GM19372 (cell line): ENCODE measurements at regions not wholly inside any gene's neighbourhood (a gene's known extent, or its start where the extent isn't known, plus 50 kb on each side); places are given as distances from the start of the nearest gene placed in this dataset.

Source experiments
- ATAC-seq: cut with Tn5 transposase; IDR thresholded peaks from one replicate; pipeline ENCODE4 v1.9.1; 2021; ENCODE audit warnings: mild to moderate bottlenecking, low read depth, moderate library complexity; ENCODE audit not compliant: unreplicated experiment

DNA sequence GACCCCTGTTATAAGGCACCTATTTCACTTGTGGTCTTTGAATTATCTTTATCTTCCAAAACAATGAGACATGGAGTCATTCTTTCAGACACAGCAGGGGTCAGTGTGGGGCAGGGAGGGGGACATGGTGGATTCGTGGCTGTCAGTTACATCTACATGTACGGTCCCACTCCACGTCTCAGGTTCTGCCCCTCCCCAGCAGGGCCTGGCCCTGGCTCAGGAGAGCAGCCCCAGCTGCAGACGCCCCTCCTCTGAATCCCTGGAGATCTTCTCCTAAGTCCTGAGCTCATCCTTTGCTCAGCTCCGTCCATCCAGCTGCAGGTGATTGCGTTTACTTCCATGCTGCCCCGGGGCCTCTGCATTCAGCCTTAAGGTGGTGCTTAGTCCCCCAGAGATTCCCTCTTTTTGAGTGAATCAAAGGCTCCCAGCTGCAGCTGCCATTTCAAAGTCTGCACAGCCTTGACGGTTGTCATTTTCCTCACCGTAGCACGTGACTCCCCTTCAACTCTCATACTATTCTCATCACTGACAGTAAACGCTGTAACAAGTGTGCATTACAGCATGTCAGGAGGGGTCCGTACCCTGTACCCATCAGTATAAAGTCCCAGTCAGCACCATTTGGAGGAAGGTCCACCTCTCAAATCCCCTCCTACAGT is 113.4 kb upstream of the TCERG1L start:
- ATAC-seq, result no peak

DNA sequence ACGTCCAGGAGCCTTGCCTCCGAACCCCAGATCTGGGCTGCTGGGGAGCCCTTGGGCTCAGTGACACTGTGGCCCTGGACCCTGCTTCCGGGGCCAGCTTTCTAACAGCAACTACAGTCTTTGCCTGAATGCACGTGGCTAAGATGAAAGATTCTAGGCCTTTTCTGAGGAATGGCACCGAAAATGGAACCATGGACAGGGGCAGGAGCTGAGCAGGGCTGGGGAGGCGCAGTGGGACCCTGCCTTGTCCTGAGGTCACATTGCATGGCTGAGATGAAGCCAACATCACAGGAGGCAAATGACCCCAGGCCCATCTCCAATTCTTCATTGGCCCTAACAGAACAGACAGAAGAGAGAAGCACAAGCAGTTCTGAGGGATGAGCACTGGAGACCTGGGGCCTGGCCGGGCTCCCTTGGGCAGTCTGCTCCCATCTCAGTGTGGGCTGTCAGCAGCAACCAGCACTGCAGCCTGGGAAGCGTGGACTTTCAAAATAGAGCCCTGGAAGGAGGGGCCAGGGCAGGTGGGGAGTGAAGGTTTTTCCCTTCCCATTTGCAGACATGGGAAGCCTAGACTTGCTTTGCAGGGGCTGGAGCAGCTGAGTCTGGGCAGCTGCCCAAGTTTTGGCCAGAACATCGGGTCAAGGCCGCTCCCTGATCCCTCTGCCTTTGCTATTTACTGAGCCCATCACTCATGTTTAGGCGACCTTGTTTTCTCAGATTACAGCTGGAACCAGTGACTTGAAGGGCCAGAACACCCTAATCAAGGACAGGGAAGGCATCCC is 114.4 kb upstream of the TCERG1L start:
- ATAC-seq, result no peak

- no peak for ATAC-seq
Measured at GRCh38 chr10:131426534-131426898, 115.0 kb upstream of the TCERG1L start.

DNA sequence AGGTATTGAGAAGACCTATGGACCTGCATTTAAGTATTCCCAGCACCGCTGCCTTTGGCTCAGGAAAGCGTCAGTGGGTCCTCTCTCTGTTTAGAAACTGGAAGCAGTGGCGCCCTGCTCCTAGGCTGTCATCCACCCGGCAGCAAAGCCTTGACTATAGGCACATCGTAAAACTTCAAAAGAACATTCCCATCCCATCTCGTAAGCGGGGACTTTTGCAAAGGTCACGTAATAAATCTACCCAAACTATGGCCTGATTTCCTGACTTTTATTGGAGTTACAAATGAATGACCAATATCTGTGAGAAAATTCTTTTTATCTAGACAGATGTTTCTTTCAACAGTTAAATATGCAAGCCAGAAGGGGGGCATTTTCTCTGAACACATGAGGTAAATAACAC is 115.8 kb upstream of the TCERG1L start:
- no peak for ATAC-seq

DNA sequence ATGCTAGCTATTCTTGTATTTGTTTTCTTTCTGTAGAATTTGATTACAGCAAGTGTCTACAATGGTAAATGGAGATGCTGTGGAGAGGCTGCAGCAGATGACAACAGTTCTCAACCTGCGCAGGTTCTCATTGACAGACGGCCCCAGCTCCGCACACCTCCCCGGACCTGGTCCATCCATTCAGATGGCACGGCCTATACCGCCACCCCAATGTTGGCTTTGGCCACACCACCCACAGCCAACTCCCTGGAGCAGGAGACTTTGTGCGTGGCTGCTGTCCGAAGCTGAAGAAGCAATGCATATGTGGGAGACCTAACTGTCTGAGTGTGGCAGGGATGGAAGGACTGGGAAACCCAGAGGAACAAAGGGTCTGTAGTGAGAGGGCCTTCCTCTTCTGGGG is 116.4 kb upstream of the TCERG1L start:
- no peak for ATAC-seq

DNA sequence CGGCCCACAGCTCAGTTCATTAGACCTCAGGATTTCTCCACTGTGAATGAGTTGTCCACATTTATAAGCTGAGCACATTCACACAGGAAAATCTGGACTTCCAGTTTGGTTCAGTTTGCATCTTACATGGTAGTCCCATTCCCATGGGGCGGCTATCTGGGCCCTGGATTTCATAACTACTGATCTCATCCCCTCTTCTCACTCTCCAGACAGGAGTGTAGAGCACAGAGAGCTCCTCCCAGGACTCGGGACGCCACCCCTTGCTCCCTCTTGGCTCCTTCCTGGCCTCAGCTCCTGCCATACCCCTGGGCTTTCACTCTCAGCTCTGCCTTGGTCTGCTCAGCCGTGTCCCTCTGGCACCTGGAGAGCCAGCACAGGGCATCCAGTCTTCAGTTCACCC is 117.6 kb upstream of the TCERG1L start:
- ATAC-seq, result no peak

DNA sequence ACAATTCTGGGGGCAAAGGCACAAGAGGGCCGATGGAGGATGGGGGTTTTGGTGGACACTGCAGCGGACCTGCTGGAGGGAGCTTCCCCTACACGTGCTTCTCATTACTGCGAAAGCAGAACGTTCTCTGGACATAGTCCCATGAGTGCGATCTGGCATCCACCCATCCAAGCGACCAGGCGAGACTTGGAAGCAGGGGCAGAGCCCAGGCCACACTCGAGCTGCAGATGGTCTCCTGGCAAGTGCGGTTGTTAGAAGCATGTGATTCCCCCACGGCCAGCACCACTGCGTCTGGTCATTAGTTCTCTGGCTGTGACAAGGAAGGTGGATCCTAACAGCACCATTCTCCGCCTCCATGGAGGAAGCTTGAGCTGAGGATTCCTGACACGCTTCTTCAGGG is 118.4 kb upstream of the TCERG1L start:
- ATAC-seq, result no peak

- ATAC-seq, result no peak
Measured at GRCh38 chr10:131430716-131431412, 119.3 kb upstream of the TCERG1L start.

- no peak for ATAC-seq
Measured at GRCh38 chr10:131431533-131431932, 120.0 kb upstream of the TCERG1L start.

DNA sequence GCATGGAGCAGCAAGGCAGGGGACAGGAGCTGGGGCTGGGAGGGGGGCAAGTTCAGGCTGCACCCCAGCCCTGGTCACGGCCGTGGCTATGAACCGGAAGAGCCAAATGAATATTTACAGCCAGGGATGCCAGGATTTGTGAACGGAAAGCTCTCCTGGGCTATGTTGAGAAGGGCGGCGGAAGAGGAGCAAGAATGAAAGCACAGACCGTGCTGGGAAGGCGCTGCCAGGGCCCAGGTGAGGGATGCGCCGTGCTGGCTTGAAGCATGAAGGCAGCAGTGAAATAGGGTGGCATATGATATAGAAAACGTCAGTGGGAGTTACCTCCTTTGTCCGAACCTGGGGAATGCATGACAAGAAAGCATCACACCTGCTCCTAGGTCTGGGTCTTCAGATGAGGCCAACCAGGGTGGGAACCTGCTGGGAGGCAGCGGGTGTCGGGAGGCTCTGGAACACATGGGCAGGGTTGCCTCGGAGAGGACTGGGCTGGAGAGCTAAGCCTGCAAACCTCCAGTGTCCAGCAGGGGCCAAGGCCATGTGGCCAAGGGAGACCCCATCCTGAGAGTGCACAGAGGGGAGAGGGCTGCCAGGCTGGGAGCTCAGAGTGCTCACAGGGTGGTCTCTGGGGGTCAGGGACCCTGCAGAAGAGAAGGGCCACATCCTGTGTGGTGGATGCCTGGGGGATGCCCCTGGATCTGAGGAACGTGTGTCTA is 120.6 kb upstream of the TCERG1L start:
- no peak for ATAC-seq

DNA sequence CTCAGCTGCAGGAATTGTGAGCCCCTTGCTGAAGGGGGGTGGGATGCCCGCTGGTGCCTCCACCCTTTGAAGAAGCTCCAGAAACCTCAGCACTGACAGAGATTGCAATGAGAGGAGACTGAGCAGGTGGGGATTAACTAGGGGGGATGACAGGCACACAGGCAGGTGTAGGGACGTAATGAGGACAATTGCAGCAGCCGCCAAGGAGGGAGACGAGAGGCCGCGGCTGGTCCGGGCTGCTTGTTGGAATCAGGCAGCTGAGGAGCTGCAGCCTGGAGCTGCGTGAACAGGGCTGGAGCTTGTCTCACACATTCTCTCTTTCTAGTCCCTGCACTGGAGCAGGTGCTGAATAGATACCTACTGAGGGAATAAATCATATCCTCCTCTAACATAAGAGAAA is 122.0 kb upstream of the TCERG1L start:
- no peak for ATAC-seq

DNA sequence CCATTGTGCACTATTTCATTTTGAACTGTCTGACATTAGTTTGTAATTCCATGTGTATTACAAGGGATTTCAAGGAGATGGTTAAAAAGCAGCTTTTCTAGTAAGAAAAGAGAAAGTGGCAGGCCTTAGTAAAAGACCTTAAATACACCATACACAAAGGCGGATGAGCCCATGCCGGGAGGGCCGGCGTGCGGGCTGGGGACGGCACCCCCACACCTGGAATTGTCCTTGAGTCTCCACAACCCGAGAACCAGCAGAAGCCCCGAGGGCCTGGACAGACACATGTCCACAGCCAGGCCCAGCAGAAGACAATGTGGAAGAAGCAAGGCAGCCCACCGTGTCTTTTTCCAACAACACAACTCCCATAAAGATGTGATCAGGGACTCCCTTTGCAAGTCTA is 123.7 kb upstream of the TCERG1L start:
- ATAC-seq, result no peak

- no peak for ATAC-seq
Measured at GRCh38 chr10:131435760-131436457, 124.4 kb upstream of the TCERG1L start.

DNA sequence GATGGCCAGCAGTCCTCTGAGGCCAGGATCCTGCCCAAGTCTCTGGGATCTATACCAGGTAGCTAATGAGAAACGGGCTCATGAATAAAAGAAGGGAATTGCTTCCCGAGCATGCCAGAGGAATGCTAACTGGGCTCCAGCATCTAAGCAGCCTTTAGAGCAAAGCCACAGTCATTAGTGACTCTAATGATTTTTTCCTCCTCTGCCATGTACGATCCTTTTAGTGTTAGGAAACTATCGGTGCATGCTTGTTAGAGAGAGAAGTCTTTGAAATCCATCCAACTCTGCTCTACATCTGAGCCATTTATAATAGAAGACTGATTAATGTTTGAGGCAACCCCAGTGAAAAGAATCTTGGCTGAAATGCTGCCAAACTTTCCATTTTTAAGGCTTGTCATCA is 124.9 kb upstream of the TCERG1L start:
- ATAC-seq, result no peak

DNA sequence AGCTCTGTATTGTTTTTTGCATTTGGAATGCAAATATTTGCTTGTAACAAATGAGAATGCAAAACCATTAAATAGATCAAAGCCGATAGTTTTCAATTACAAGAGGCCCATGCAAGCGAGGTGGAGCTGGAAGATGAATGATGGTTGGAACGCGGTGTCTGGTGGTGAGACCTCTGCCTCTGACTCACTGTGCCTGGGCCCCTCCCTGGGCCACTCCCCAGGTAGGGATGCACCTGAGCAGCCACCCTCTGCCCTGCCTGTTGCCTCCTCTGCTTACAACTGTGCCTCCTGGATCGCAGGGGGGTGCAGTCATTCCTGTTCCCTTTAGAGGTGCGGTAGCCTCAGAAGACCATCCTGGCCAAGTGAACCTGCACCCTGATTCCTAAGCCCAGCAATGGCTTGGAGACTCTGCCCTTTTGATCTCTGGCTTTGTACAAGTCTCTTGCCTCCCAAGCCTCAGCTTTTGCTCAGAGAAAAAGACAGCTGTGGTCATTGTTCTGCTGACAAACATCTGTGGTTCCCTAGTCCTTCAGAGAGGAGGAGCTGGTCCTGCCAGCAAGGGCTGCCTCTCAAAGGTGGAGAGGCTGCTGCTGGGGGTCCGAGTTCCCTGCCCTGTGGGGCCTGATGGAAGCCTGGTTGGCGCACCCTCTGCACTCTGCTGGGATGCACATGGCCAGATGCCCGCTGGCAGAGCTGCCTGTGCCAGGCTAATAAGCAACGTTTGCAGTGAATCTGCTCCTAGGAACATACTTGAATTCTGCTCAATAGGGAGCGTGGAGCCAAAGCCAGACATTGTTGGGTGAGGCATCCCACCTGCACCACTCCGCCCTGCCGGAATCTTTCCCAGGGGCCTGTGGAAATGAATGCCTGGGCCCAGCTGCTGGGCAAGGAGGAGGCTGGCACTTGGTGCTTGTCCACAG is 126.3 kb upstream of the TCERG1L start:
- no peak for ATAC-seq

DNA sequence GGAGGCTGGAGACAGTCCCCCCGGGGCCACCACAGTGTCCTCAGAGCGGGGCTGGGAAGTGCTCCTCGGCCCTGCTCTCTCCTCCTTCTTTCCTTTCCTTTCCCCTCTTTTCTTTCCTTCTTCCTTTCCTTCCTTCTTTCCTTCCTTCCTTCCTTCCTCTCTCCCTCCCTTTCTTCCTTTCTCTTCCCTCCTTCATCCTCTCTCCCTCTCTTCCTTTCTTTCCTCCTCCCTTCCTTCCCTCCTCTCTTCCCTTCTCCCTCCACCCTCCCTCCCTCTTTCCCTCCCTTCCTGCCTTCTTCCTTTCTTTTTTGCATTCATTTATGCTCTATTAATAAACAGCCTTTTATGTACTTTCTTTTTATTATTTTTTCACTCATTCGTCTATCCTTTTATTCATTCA is 127.1 kb upstream of the TCERG1L start:
- no peak for ATAC-seq

DNA sequence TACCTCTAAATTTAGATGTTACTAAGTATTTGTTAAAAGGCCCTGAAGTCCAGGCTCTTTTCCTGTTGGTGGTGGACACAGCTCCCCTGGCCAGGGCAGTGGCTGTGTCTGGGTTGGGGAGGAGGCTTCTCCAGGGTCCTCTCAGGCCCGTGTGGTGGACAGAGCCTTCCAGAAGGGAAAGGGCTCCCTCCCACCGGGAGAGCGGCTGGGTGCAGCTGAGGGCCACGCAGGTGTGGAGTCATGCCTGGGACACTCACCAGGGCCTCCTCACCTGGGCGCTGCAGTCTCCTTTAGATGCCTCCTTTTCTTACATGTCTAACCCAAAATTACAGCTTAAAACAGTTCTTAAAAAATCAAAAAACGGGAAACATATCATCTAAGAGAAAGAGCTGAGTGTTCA is 128.2 kb upstream of the TCERG1L start:
- ATAC-seq, result no peak

- no peak for ATAC-seq
Measured at GRCh38 chr10:131440405-131441360, 129.2 kb upstream of the TCERG1L start.
